Neural progenitor cell (in vitro differentiated cells): ENCODE measurements at regions not wholly inside any gene's neighbourhood (a gene's known extent, or its start where the extent isn't known, plus 50 kb on each side); places are given as distances from the start of the nearest gene placed in this dataset.

ENCODE experiments used
- DNase-seq: peaks from one replicate; pipeline ENCODE4 v3.0.0-alpha.2; 2016; ENCODE audit warnings: low spot score
- H2AFZ ChIP-seq: fragments of 200-600 bp; sonication (generic); replicated peaks from 2 replicates; pipeline ENCODE4 v1.6.1; 2016; ENCODE audit warnings: antibody characterized with exemption
- H3F3A ChIP-seq: fragments of 200-600 bp; sonication (generic); 2 replicates; pipeline ENCODE4 v1.6.1; 2016; ENCODE audit warnings: antibody characterized with exemption, low read depth
- H3K27ac ChIP-seq: fragments of 200-600 bp; sonication (generic); 2 replicates; pipeline ENCODE4 v1.5.1; 2016; ENCODE audit warnings: mild to moderate bottlenecking
- H3K27me3 ChIP-seq: fragments of 200-600 bp; sonication (generic); 2 replicates; pipeline ENCODE4 v1.6.1; 2016; ENCODE audit warnings: mild to moderate bottlenecking, moderate library complexity
- H3K36me3 ChIP-seq: fragments of 200-600 bp; sonication (generic); 2 replicates; pipeline ENCODE4 v1.5.1; 2016
- H3K4me1 ChIP-seq: fragments of 200-600 bp; sonication (generic); 2 replicates; pipeline ENCODE4 v1.6.1; 2016; ENCODE audit warnings: mixed run types
- H3K4me2 ChIP-seq: fragments of 200-600 bp; sonication (generic); 2 replicates; pipeline ENCODE4 v1.6.1; 2016
- H3K4me3 ChIP-seq: fragments of 200-600 bp; sonication (generic); 2 replicates; pipeline ENCODE4 v1.5.1; 2016
- H3K79me2 ChIP-seq: fragments of 200-600 bp; sonication (generic); 2 replicates; pipeline ENCODE4 v1.6.1; 2016; ENCODE audit warnings: low read depth
- H3K9ac ChIP-seq: fragments of 200-600 bp; sonication (generic); 2 replicates; pipeline ENCODE4 v1.6.1; 2016
- H3K9me3 ChIP-seq: fragments of 200-600 bp; sonication (generic); 2 replicates; pipeline ENCODE4 v1.5.1; 2016; ENCODE audit warnings: low read depth
- H4K20me1 ChIP-seq: fragments of 200-600 bp; sonication (generic); 2 replicates; pipeline ENCODE4 v1.6.1; 2016; ENCODE audit warnings: low read depth
- H3K27ac Mint-ChIP-seq: 3 replicates; pipeline ENCODE4 v1.8.0; 2021; ENCODE audit warnings: mixed read lengths
- H3K27me3 Mint-ChIP-seq: 2 replicates; pipeline ENCODE4 v1.8.0; 2022; ENCODE audit warnings: low read depth, mild to moderate bottlenecking, inconsistent platforms, moderate library complexity, mixed read lengths; ENCODE audit not compliant: insufficient read depth
- H3K36me3 Mint-ChIP-seq: 3 replicates; pipeline ENCODE4 v1.8.0; 2021; ENCODE audit warnings: mixed read lengths
- H3K4me1 Mint-ChIP-seq: 3 replicates; pipeline ENCODE4 v1.8.0; 2021; ENCODE audit warnings: mixed read lengths
- H3K4me3 Mint-ChIP-seq: 3 replicates; pipeline ENCODE4 v1.8.0; 2021; ENCODE audit warnings: mild to moderate bottlenecking, moderate library complexity, mixed read lengths
- H3K9me3 Mint-ChIP-seq: 3 replicates; pipeline ENCODE4 v1.8.0; 2020; ENCODE audit warnings: mixed read lengths
- CTCF ChIP-seq: fragments of 200-600 bp; sonication (generic); IDR thresholded peaks from 2 replicates; pipeline ENCODE4 v1.5.1; 2017; ENCODE audit warnings: antibody characterized with exemption, mild to moderate bottlenecking
- EZH2 ChIP-seq: fragments of 200-600 bp; sonication (generic); IDR thresholded peaks from 2 replicates; pipeline ENCODE4 v1.6.1; 2017; ENCODE audit warnings: antibody characterized with exemption, mild to moderate bottlenecking, moderate library complexity
- EZH2phosphoT487 ChIP-seq: fragments of 200-600 bp; sonication (generic); IDR thresholded peaks from 2 replicates; pipeline ENCODE4 v1.6.1; 2017; ENCODE audit warnings: antibody characterized with exemption

GRCh38 chr1:80402625-80403024 is 1396.1 kb upstream of the ADGRL4 start:
- Histone ChIP-seq H2AFZ (peak overlapping the region; percentile 34), H3K4me3 (no peak overlapping the region), H3K9ac (no peak overlapping the region), H3K4me1 (no peaks in the 10 kb centered on the region), H3K36me3 (no peaks in the 10 kb centered on the region), H3K79me2 (no peaks in the 10 kb centered on the region), H3K9me3 (no peaks in the 10 kb centered on the region), H3F3A (no peaks in the 10 kb centered on the region), H3K4me2 (no peak overlapping the region), H3K27me3 (no peaks in the 10 kb centered on the region), H3K27ac (no peak overlapping the region), H4K20me1 (no peaks in the 10 kb centered on the region)
- TF ChIP-seq EZH2 = no peak
- TF ChIP-seq CTCF = no peak
- TF ChIP-seq EZH2phosphoT487 = no peak
- DNase-seq = no peak
- H3K4me3 Mint-ChIP-seq = no peak overlapping the region
- no peak overlapping the region for H3K27ac Mint-ChIP-seq
- H3K9me3 Mint-ChIP-seq = peaks cover 9% of the 10 kb centered on the region
- H3K36me3 Mint-ChIP-seq = peaks cover 4% of the 10 kb centered on the region
- no peaks in the 10 kb centered on the region for H3K27me3 Mint-ChIP-seq
- H3K4me1 Mint-ChIP-seq = no peaks in the 10 kb centered on the region

GRCh38 chr1:80401757-80402156 is 1395.2 kb upstream of the ADGRL4 start:
- no peaks in the 10 kb centered on the region for H3F3A ChIP-seq
- H3K27ac Mint-ChIP-seq = no peak overlapping the region
- H3K27me3 Mint-ChIP-seq = no peaks in the 10 kb centered on the region
- no peaks in the 10 kb centered on the region for H3K4me1 ChIP-seq
- TF ChIP-seq EZH2 (no peak), CTCF (no peak), EZH2phosphoT487 (no peak)
- H4K20me1 ChIP-seq = no peaks in the 10 kb centered on the region
- H3K27me3 ChIP-seq = no peaks in the 10 kb centered on the region
- no peaks in the 10 kb centered on the region for H3K4me1 Mint-ChIP-seq
- H3K9ac ChIP-seq = no peak overlapping the region
- H3K9me3 Mint-ChIP-seq = peaks cover 11% of the 10 kb centered on the region
- DNase-seq = no peak
- no peaks in the 10 kb centered on the region for H3K36me3 ChIP-seq
- no peak overlapping the region for H3K4me3 ChIP-seq
- H3K4me2 ChIP-seq = no peak overlapping the region
- no peak overlapping the region for H3K27ac ChIP-seq
- no peak overlapping the region for H3K4me3 Mint-ChIP-seq
- H3K9me3 ChIP-seq = no peaks in the 10 kb centered on the region
- peak overlapping the region; percentile 34 for H2AFZ ChIP-seq
- H3K79me2 ChIP-seq = no peaks in the 10 kb centered on the region
- peaks cover 5% of the 10 kb centered on the region for H3K36me3 Mint-ChIP-seq

GRCh38 chr1:80392529-80392928 is 1386.0 kb upstream of the ADGRL4 start:
- Mint-ChIP-seq H3K4me3 (no peak overlapping the region), H3K27ac (no peak overlapping the region)

More at GRCh38 chr1:80392529-80392928, 1386.0 kb upstream of the ADGRL4 start:
- H3K4me1 Mint-ChIP-seq = peaks cover 5% of the 10 kb centered on the region
- H3K27me3 ChIP-seq = no peaks in the 10 kb centered on the region
- no peak for DNase-seq
- H3F3A ChIP-seq = no peaks in the 10 kb centered on the region
- peaks cover 5% of the 10 kb centered on the region for H3K27me3 Mint-ChIP-seq
- H3K36me3 Mint-ChIP-seq = peaks cover 2% of the 10 kb centered on the region
- H3K4me2 ChIP-seq = no peak overlapping the region
- no peaks in the 10 kb centered on the region for H3K79me2 ChIP-seq
- H2AFZ ChIP-seq = no peak overlapping the region
- no peak overlapping the region for H3K27ac ChIP-seq
- no peaks in the 10 kb centered on the region for H4K20me1 ChIP-seq
- H3K9me3 Mint-ChIP-seq = peaks cover 11% of the 10 kb centered on the region
- no peak overlapping the region for H3K9ac ChIP-seq
- H3K36me3 ChIP-seq = no peaks in the 10 kb centered on the region
- no peak for TF ChIP-seq EZH2
- no peak for TF ChIP-seq EZH2phosphoT487
- TF ChIP-seq CTCF = no peak
- no peaks in the 10 kb centered on the region for H3K4me1 ChIP-seq
- H3K9me3 ChIP-seq = peaks cover 13% of the 10 kb centered on the region
- no peak overlapping the region for H3K4me3 ChIP-seq
